H9 (cell line): ENCODE measurements at regions not wholly inside any gene's neighbourhood (a gene's known extent, or its start where the extent isn't known, plus 50 kb on each side); places are given as distances from the start of the nearest gene placed in this dataset.

ENCODE experiments used
- DNase-seq: peaks from one replicate; pipeline ENCODE4 v3.0.0-alpha.2; 2017
- H2AFZ ChIP-seq: one replicate; pipeline ENCODE4 v1.6.1; 2013; ENCODE audit warnings: mild to moderate bottlenecking, low read length, control low read depth, moderate library complexity
- H2AK5ac ChIP-seq: 2 replicates; pipeline ENCODE4 v1.6.1; 2013; ENCODE audit warnings: low read length, control low read depth, mixed read lengths; ENCODE audit not compliant: insufficient read length
- H2BK120ac ChIP-seq: one replicate; pipeline ENCODE4 v1.6.1; 2013; ENCODE audit warnings: low read depth, mild to moderate bottlenecking, low read length, control low read depth, inconsistent platforms; ENCODE audit not compliant: poor library complexity, severe bottlenecking
- H2BK12ac ChIP-seq: 2 replicates; pipeline ENCODE4 v1.6.1; 2013; ENCODE audit warnings: low read length, control low read depth, mixed read lengths, low read depth; ENCODE audit not compliant: insufficient read length
- H2BK15ac ChIP-seq: 2 replicates; pipeline ENCODE4 v1.6.1; 2013; ENCODE audit warnings: low read depth, low read length, control low read depth
- H2BK20ac ChIP-seq: one replicate; pipeline ENCODE4 v1.6.1; 2013; ENCODE audit warnings: low read depth, mild to moderate bottlenecking, low read length, control low read depth, inconsistent platforms; ENCODE audit not compliant: poor library complexity, severe bottlenecking
- H2BK5ac ChIP-seq: 2 replicates; pipeline ENCODE4 v1.6.1; 2013; ENCODE audit warnings: low read length, control low read depth, mixed read lengths; ENCODE audit not compliant: insufficient read length
- H3K14ac ChIP-seq: 2 replicates; pipeline ENCODE4 v1.6.1; 2013; ENCODE audit warnings: low read length, control low read depth; ENCODE audit not compliant: insufficient read depth
- H3K18ac ChIP-seq: 2 replicates; pipeline ENCODE4 v1.6.1; 2013; ENCODE audit warnings: low read depth, mild to moderate bottlenecking, mixed read lengths, low read length, control low read depth; ENCODE audit not compliant: insufficient read length
- H3K23ac ChIP-seq: 2 replicates; pipeline ENCODE4 v1.6.1; 2013; ENCODE audit warnings: low read length, control low read depth, mixed read lengths, low read depth; ENCODE audit not compliant: insufficient read length
- H3K23me2 ChIP-seq: 2 replicates; pipeline ENCODE4 v1.6.1; 2013; ENCODE audit warnings: low read depth, mild to moderate bottlenecking, mixed read lengths, low read length, control low read depth; ENCODE audit not compliant: insufficient read length, poor library complexity, severe bottlenecking
- H3K27ac ChIP-seq: 2 replicates; pipeline ENCODE4 v1.5.1; 2013; ENCODE audit warnings: low read length, control low read depth, mixed read lengths, low read depth; ENCODE audit not compliant: insufficient read length
- H3K27me3 ChIP-seq: 2 replicates; pipeline ENCODE4 v1.6.1; 2013; ENCODE audit warnings: low read length, control low read depth, inconsistent platforms; ENCODE audit not compliant: insufficient read depth
- H3K4ac ChIP-seq: 2 replicates; pipeline ENCODE4 v1.6.1; 2013; ENCODE audit warnings: low read depth, mild to moderate bottlenecking, control low read depth, inconsistent platforms, low read length, moderate library complexity
- H3K4me1 ChIP-seq: 2 replicates; pipeline ENCODE4 v1.6.1; 2013; ENCODE audit warnings: low read length, control low read depth, inconsistent platforms; ENCODE audit not compliant: insufficient read depth
- H3K4me2 ChIP-seq: 2 replicates; pipeline ENCODE4 v1.6.1; 2013; ENCODE audit warnings: low read length, control low read depth, mixed read lengths; ENCODE audit not compliant: insufficient read length, insufficient read depth
- H3K56ac ChIP-seq: 2 replicates; pipeline ENCODE4 v1.6.1; 2013; ENCODE audit warnings: low read depth, mild to moderate bottlenecking, mixed read lengths, low read length, control low read depth; ENCODE audit not compliant: insufficient read length
- H3K79me1 ChIP-seq: 2 replicates; pipeline ENCODE4 v1.6.1; 2013; ENCODE audit warnings: low read depth, mild to moderate bottlenecking, moderate library complexity, low read length, control low read depth, inconsistent platforms; ENCODE audit not compliant: insufficient read depth, poor library complexity, severe bottlenecking
- H3K79me2 ChIP-seq: 2 replicates; pipeline ENCODE4 v1.6.1; 2013; ENCODE audit warnings: low read length, control low read depth, inconsistent platforms; ENCODE audit not compliant: insufficient read depth
- H3K9ac ChIP-seq: 2 replicates; pipeline ENCODE4 v1.6.1; 2013; ENCODE audit warnings: low read length, control low read depth, mixed read lengths; ENCODE audit not compliant: insufficient read length; ENCODE audit errors: extremely low read depth
- H3K9me3 ChIP-seq: one replicate; pipeline ENCODE4 v1.6.1; 2013; ENCODE audit warnings: low read depth, low read length, inconsistent platforms; ENCODE audit not compliant: control insufficient read depth
- H3T11ph ChIP-seq: one replicate; pipeline ENCODE4 v1.6.1; 2013; ENCODE audit warnings: mild to moderate bottlenecking, low read length, control low read depth, inconsistent platforms
- H4K20me1 ChIP-seq: one replicate; pipeline ENCODE4 v1.6.1; 2013; ENCODE audit not compliant: control insufficient read depth, insufficient read length, insufficient read depth
- H4K5ac ChIP-seq: 2 replicates; pipeline ENCODE4 v1.6.1; 2013; ENCODE audit warnings: low read depth, mild to moderate bottlenecking, mixed read lengths, low read length, control low read depth; ENCODE audit not compliant: insufficient read length
- H4K8ac ChIP-seq: replicated peaks from 2 replicates; pipeline ENCODE4 v1.6.1; 2013; ENCODE audit warnings: low read length, control low read depth, mixed read lengths, low read depth; ENCODE audit not compliant: insufficient read length
- H4K91ac ChIP-seq: 2 replicates; pipeline ENCODE4 v1.6.1; 2013; ENCODE audit warnings: low read depth, mild to moderate bottlenecking, moderate library complexity, mixed read lengths, low read length, control low read depth; ENCODE audit not compliant: insufficient read length
- H3K27ac Mint-ChIP-seq, 3 experiments: 2 replicates in 2 of 3; 3 replicates in 1 of 3; pipeline ENCODE4 v1.8.0; 2020 to 2021; ENCODE audit warnings: mixed read lengths in 3 of 3, mild to moderate bottlenecking in 1 of 3, moderate library complexity in 1 of 3
- H3K27me3 Mint-ChIP-seq: 2 replicates; pipeline ENCODE4 v1.8.0; 2021; ENCODE audit warnings: low read depth, mild to moderate bottlenecking, moderate library complexity, mixed read lengths
- H3K36me3 Mint-ChIP-seq, 3 experiments: 2 replicates in 2 of 3; 3 replicates in 1 of 3; pipeline ENCODE4 v1.8.0; 2020 to 2021; ENCODE audit warnings: low read depth in 3 of 3, mixed read lengths in 3 of 3; ENCODE audit not compliant: insufficient read depth in 1 of 3
- H3K4me1 Mint-ChIP-seq, 2 experiments: 2 replicates each; pipeline ENCODE4 v1.8.0; 2020; ENCODE audit warnings: mixed read lengths in 2 of 2
- H3K4me3 Mint-ChIP-seq, 2 experiments: 2 replicates in 1 of 2; 3 replicates in 1 of 2; pipeline ENCODE4 v1.8.0; 2020 to 2021; ENCODE audit warnings: mild to moderate bottlenecking in 2 of 2, mixed read lengths in 2 of 2, moderate library complexity in 1 of 2
- H3K9me3 Mint-ChIP-seq, 2 experiments: 2 replicates in 1 of 2; 3 replicates in 1 of 2; pipeline ENCODE4 v1.8.0; 2020; ENCODE audit warnings: mild to moderate bottlenecking in 2 of 2, mixed read lengths in 2 of 2, moderate library complexity in 1 of 2
- WGBS: extraction: QIAGEN DNeasy Blood & Tissue Kit; methylation state at CpG from one replicate; pipeline ENCODE4 v1.1.7; 2013; ENCODE audit warnings: missing lambda C conversion rate, low lambda C conversion rate, mixed read lengths; ENCODE audit not compliant: insufficient read length; ENCODE audit errors: extremely low coverage; 5-methylcytosine and 5-hydroxymethylcytosine counted together
- TF ChIP-seq, protein P1 (sequence below): fragments of 200-600 bp; sonication (generic); conservative IDR thresholded peaks from 3 replicates; pipeline ENCODE4 v1.8.0; 2021; ENCODE audit warnings: antibody characterized with exemption, mild to moderate bottlenecking

DNA sequence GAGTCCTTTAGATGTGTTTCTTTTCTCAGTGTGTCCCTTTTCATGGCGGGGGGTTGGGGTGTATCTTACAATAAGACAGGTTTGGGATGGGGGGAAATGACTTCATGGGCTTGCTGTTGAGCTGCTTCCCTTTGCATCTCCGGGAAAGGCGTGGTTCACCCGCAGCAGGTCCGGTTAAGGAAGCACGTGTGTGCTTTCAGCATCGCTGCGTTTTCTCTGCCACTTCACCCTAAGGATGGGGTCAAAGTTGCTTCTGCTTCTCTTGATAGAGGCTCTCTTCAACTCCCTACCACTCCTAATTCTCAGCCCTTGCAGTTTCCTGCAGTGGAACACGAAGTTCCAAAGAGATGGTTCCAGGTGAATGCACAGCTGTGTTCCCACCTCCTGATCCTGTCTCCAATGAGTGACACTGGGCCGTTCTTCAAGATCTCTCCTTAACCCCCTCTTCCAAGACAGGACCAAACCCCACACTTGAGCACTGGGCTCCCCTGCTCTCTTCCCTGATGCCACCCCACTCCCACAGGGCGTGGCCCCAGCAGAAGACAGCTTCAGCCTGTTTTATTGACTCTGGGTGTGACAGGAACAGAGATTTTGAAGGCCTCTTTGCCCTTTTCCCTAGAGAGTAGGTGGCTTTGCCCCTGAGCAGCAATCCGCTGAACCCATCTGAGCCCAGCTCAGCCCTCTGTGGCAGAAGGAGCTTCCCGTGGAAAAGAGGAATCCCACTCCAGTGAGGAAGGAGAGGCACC lies 85.2 kb downstream of the PLEKHG1 start:
- H2BK12ac ChIP-seq = no peak overlapping the region
- H2AFZ ChIP-seq = no peak overlapping the region
- H2BK5ac ChIP-seq = no peak overlapping the region
- no peaks in the 10 kb centered on the region for H3K79me1 ChIP-seq
- no peaks in the 10 kb centered on the region for H3K27me3 ChIP-seq
- H4K20me1 ChIP-seq = no peaks in the 10 kb centered on the region
- no peak overlapping the region for H4K91ac ChIP-seq
- no peaks in the 10 kb centered on the region for H3K79me2 ChIP-seq
- no peaks in the 10 kb centered on the region for H3K4me1 ChIP-seq
- no peaks in the 10 kb centered on the region for H3K9me3 ChIP-seq
- H3K27ac ChIP-seq = no peak overlapping the region
- no peak overlapping the region for H3T11ph ChIP-seq
- H2AK5ac ChIP-seq = no peak overlapping the region
- H4K5ac ChIP-seq = no peak overlapping the region
- no peak overlapping the region for H3K18ac ChIP-seq
- H3K4me1 Mint-ChIP-seq = peaks cover 0 to 6% of the 10 kb centered on the region in 2 experiments; a peak in 2 of 4 replicates
- no peak overlapping the region for H2BK15ac ChIP-seq
- H3K27ac Mint-ChIP-seq = no peak overlapping the region
- H3K56ac ChIP-seq = no peak overlapping the region
- H3K23me2 ChIP-seq = no peaks in the 10 kb centered on the region
- no peak overlapping the region for H3K4me2 ChIP-seq
- no peak overlapping the region for H3K4ac ChIP-seq
- no peak overlapping the region for H3K14ac ChIP-seq
- no peak overlapping the region for H2BK120ac ChIP-seq
- H3K23ac ChIP-seq = no peak overlapping the region
- H3K27me3 Mint-ChIP-seq = peaks cover 2% of the 10 kb centered on the region
- no peak overlapping the region for H2BK20ac ChIP-seq
- no peaks in the 10 kb centered on the region; a peak in 1 of 7 replicates for H3K36me3 Mint-ChIP-seq
- H3K9ac ChIP-seq = no peak overlapping the region
- no CpG with 5 or more reads among the region's 13 CpGs for WGBS
- H4K8ac ChIP-seq = no peak overlapping the region
- TF ChIP-seq, protein P1, sequence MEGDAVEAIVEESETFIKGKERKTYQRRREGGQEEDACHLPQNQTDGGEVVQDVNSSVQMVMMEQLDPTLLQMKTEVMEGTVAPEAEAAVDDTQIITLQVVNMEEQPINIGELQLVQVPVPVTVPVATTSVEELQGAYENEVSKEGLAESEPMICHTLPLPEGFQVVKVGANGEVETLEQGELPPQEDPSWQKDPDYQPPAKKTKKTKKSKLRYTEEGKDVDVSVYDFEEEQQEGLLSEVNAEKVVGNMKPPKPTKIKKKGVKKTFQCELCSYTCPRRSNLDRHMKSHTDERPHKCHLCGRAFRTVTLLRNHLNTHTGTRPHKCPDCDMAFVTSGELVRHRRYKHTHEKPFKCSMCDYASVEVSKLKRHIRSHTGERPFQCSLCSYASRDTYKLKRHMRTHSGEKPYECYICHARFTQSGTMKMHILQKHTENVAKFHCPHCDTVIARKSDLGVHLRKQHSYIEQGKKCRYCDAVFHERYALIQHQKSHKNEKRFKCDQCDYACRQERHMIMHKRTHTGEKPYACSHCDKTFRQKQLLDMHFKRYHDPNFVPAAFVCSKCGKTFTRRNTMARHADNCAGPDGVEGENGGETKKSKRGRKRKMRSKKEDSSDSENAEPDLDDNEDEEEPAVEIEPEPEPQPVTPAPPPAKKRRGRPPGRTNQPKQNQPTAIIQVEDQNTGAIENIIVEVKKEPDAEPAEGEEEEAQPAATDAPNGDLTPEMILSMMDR = no peak
- DNase-seq = no peak
- peaks cover 0 to 2% of the 10 kb centered on the region in 2 experiments; a peak in 1 of 5 replicates for H3K9me3 Mint-ChIP-seq
- H3K4me3 Mint-ChIP-seq = no peak overlapping the region
